NOMO-1 treated with DMSO at 0.1 percent for 48 hours (cell line): ENCODE measurements at regions not wholly inside any gene's neighbourhood (a gene's known extent, or its start where the extent isn't known, plus 50 kb on each side); places are given as distances from the start of the nearest gene placed in this dataset.
"Not testable (repeated sequence)": the region's sequence is repeated elsewhere in the genome, so short reads cannot be mapped to it uniquely, and the experiment has no call there.

ENCODE experiments used
- DNase-seq: peaks from one replicate; lab custom pipeline; 2025; ENCODE audit not compliant: unreplicated experiment; lab: John Stamatoyannopoulos, UW

- not testable (repeated sequence) for DNase-seq
Observed at GRCh38 chr12:13518034-13518433, 321.5 kb downstream of the EMP1 start.

- no peak for DNase-seq
Observed at GRCh38 chr12:13509740-13510139, 313.2 kb downstream of the EMP1 start.

- no peak for DNase-seq
Observed at GRCh38 chr12:13505636-13506035, 309.1 kb downstream of the EMP1 start.

GRCh38 chr12:13505224-13505623 is 308.7 kb downstream of the EMP1 start:
- no peak for DNase-seq

- DNase-seq = no peak
Observed at GRCh38 chr12:13504736-13505135, 308.2 kb downstream of the EMP1 start.

- DNase-seq = no peak
Observed at GRCh38 chr12:13504074-13504473, 307.5 kb downstream of the EMP1 start.

- no peak for DNase-seq
Observed at GRCh38 chr12:13503094-13503835, 306.7 kb downstream of the EMP1 start.

GRCh38 chr12:13499008-13499407 is 302.5 kb downstream of the EMP1 start:
- no peak for DNase-seq

GRCh38 chr12:13496111-13496510 is 299.6 kb downstream of the EMP1 start:
- no peak for DNase-seq

GRCh38 chr12:13489246-13489645 is 292.7 kb downstream of the EMP1 start:
- DNase-seq = no peak

- DNase-seq = no peak
Observed at GRCh38 chr12:13487326-13487725, 290.8 kb downstream of the EMP1 start.

- DNase-seq = no peak
Observed at GRCh38 chr12:13486794-13487193, 290.3 kb downstream of the EMP1 start.

- DNase-seq = no peak
Observed at GRCh38 chr12:13478650-13479181, 282.2 kb downstream of the EMP1 start.

- DNase-seq = no peak
Observed at GRCh38 chr12:13474381-13474780, 277.9 kb downstream of the EMP1 start.

- DNase-seq = no peak
Observed at GRCh38 chr12:13472690-13473089, 276.2 kb downstream of the EMP1 start.

GRCh38 chr12:13471471-13471870 is 274.9 kb downstream of the EMP1 start:
- no peak for DNase-seq

GRCh38 chr12:13465635-13466034 is 269.1 kb downstream of the EMP1 start:
- DNase-seq = no peak

- no peak for DNase-seq
Observed at GRCh38 chr12:13463189-13463588, 266.7 kb downstream of the EMP1 start.

GRCh38 chr12:13462450-13462849 is 265.9 kb downstream of the EMP1 start:
- no peak for DNase-seq

- no peak for DNase-seq
Observed at GRCh38 chr12:13455778-13456144, 259.2 kb downstream of the EMP1 start.

GRCh38 chr12:13454991-13455777 is 258.7 kb downstream of the EMP1 start:
- DNase-seq = no peak

- no peak for DNase-seq
Observed at GRCh38 chr12:13452955-13453570, 256.5 kb downstream of the EMP1 start.
